ENCODE measurements at regions not wholly inside any gene's neighbourhood (a gene's known extent, or its start where the extent isn't known, plus 50 kb on each side); places are given as distances from the start of the nearest gene placed in this dataset.

- no peak overlapping the region for H3K27ac ChIP-seq (ENCODE audit: low read length)
- in situ Hi-C loops (cut with HindIII; ENCODE audit: low pct_unique_long_range_greater_than_20kb, low sequenced_read_pairs) = no loop called here
- no peak for ATAC-seq
Observed at GRCh38 chr6:130743175-130743574, 84.0 kb upstream of the SMLR1 start.

GRCh38 chr6:130744576-130745366 lies 82.4 kb upstream of the SMLR1 start:
- intact Hi-C loops (cut with micrococcal nuclease; ENCODE audit: unreplicated experiment) (no loop called here), in situ Hi-C loops (cut with HindIII; ENCODE audit: low pct_unique_long_range_greater_than_20kb, low sequenced_read_pairs) (no loop called here)
- Histone ChIP-seq H3K9me3 (ENCODE audit: control insufficient read depth, insufficient read depth, low read depth, low read length) (no peaks in the 10 kb centered on the region), H3K36me3 (ENCODE audit: control insufficient read depth, insufficient read depth, low read length) (no peaks in the 10 kb centered on the region), H3K4me3 (ENCODE audit: low read depth in 2 of 2, low read length in 2 of 2) (no peak overlapping the region), H3K27ac (ENCODE audit: low read length) (no peak overlapping the region), H3K27me3 (ENCODE audit: control insufficient read depth, insufficient read depth, low read length) (no peaks in the 10 kb centered on the region), H3K4me1 (ENCODE audit: control insufficient read depth, insufficient read depth, low read length) (no peaks in the 10 kb centered on the region)
- ChIA-PET CTCF (no interaction called here), POLR2A (no interaction called here)
- DNase-seq (ENCODE audit: low read depth, low spot score) (no peak), ATAC-seq (no peak)
- no TSS peak for BruUV-seq (replicated peaks)
- no peak for TF ChIP-seq CTCF (IDR thresholded peaks at IDR 0.05)
- TF ChIP-seq TCF7L2 (IDR thresholded peaks at IDR 0.05; ENCODE audit: low read depth, low read length) = no peak
- no peak for TF ChIP-seq POLR2AphosphoS5 (IDR thresholded peaks at IDR 0.05; ENCODE audit: low read depth, low read length)
- TF ChIP-seq SIN3A (IDR thresholded peaks at IDR 0.05; ENCODE audit: borderline replicate concordance, insufficient read depth, low read depth, low read length) = no peak
- TF ChIP-seq REST (IDR thresholded peaks at IDR 0.05; ENCODE audit: insufficient read depth in 1 of 2, low read depth in 2 of 2, low read length in 1 of 2) = no peak

More at GRCh38 chr6:130743175-130743574, 84.0 kb upstream of the SMLR1 start:
- no peak for DNase-seq (ENCODE audit: low read depth, low spot score)
- Histone ChIP-seq H3K4me1 (ENCODE audit: control insufficient read depth, insufficient read depth, low read length) (no peaks in the 10 kb centered on the region), H3K27me3 (ENCODE audit: control insufficient read depth, insufficient read depth, low read length) (no peaks in the 10 kb centered on the region), H3K36me3 (ENCODE audit: control insufficient read depth, insufficient read depth, low read length) (no peaks in the 10 kb centered on the region), H3K9me3 (ENCODE audit: control insufficient read depth, insufficient read depth, low read depth, low read length) (no peaks in the 10 kb centered on the region), H3K4me3 (ENCODE audit: low read depth in 2 of 2, low read length in 2 of 2) (no peak overlapping the region)
- ChIA-PET CTCF (no interaction called here), POLR2A (interaction anchor here (0.6 kb wide), 1 partner anchor 166 kb away, joined by 3 read pairs; no protein-coding TSS in a partner anchor)
- no TSS peak for BruUV-seq (replicated peaks)
- TF ChIP-seq CTCF (IDR thresholded peaks at IDR 0.05) = 0 out of 2 replicates have a peak, but pooled peaks have one; percentile 7
- TF ChIP-seq POLR2AphosphoS5 (IDR thresholded peaks at IDR 0.05; ENCODE audit: low read depth, low read length) = no peak
- TF ChIP-seq SIN3A (IDR thresholded peaks at IDR 0.05; ENCODE audit: borderline replicate concordance, insufficient read depth, low read depth, low read length) = no peak
- intact Hi-C loops (cut with micrococcal nuclease; ENCODE audit: unreplicated experiment) = no loop called here
